KMS-11 (cell line): ENCODE measurements at regions not wholly inside any gene's neighbourhood (a gene's known extent, or its start where the extent isn't known, plus 50 kb on each side); places are given as distances from the start of the nearest gene placed in this dataset.
"Not testable (repeated sequence)": the region's sequence is repeated elsewhere in the genome, so short reads cannot be mapped to it uniquely, and the experiment has no call there.

Source experiments
- H2AFZ ChIP-seq: fragments of 200-600 bp; sonication (generic); 2 replicates; pipeline ENCODE4 v1.6.1; 2016; ENCODE audit warnings: antibody characterized with exemption, mixed run types, low read depth
- H3K27ac ChIP-seq: fragments of 200-600 bp; sonication (generic); 2 replicates; pipeline ENCODE4 v1.6.1; 2016; ENCODE audit warnings: mild to moderate bottlenecking, mixed run types
- H3K27me3 ChIP-seq: fragments of 200-600 bp; sonication (generic); 2 replicates; pipeline ENCODE4 v1.6.1; 2017; ENCODE audit warnings: mild to moderate bottlenecking, low read depth, mixed run types, moderate library complexity; ENCODE audit not compliant: insufficient read depth
- H3K36me3 ChIP-seq: fragments of 200-600 bp; sonication (generic); 2 replicates; pipeline ENCODE4 v1.6.1; 2017; ENCODE audit warnings: mild to moderate bottlenecking, mixed run types; ENCODE audit not compliant: insufficient read depth
- H3K4me1 ChIP-seq: fragments of 200-600 bp; sonication (generic); 2 replicates; pipeline ENCODE4 v1.6.1; 2016; ENCODE audit warnings: mild to moderate bottlenecking, low read depth, mixed run types; ENCODE audit not compliant: poor library complexity, severe bottlenecking
- H3K4me2 ChIP-seq: fragments of 200-600 bp; sonication (generic); 2 replicates; pipeline ENCODE4 v1.7.0; 2016; ENCODE audit warnings: mild to moderate bottlenecking, mixed run types
- H3K4me3 ChIP-seq: fragments of 200-600 bp; sonication (generic); IDR thresholded peaks from 2 replicates; pipeline ENCODE4 v1.6.1; 2017; ENCODE audit warnings: low read depth, low read length, mixed read lengths; ENCODE audit not compliant: insufficient read depth
- H3K79me2 ChIP-seq: fragments of 200-600 bp; sonication (generic); 2 replicates; pipeline ENCODE4 v1.6.1; 2016; ENCODE audit warnings: low read depth, mixed run types; ENCODE audit not compliant: insufficient read depth
- H3K9ac ChIP-seq: fragments of 200-600 bp; sonication (generic); 2 replicates; pipeline ENCODE4 v1.6.1; 2016; ENCODE audit warnings: mild to moderate bottlenecking, mixed run types
- H4K20me1 ChIP-seq: fragments of 200-600 bp; sonication (generic); 2 replicates; pipeline ENCODE4 v1.6.1; 2016; ENCODE audit warnings: mild to moderate bottlenecking, mixed run types; ENCODE audit not compliant: insufficient read depth
- CTCF ChIP-seq: fragments of 200-600 bp; sonication (generic); conservative IDR thresholded peaks from 2 replicates; pipeline ENCODE4 v1.6.1; 2017; ENCODE audit warnings: low read depth, mild to moderate bottlenecking, antibody characterized with exemption, low read length, moderate library complexity, mixed read lengths

GRCh38 chr13:40366119-40366518, 300.3 kb downstream of the FOXO1 start:
- Histone ChIP-seq H3K4me2 (no peak overlapping the region), H2AFZ (no peak overlapping the region), H3K27me3 (no peaks in the 10 kb centered on the region), H3K79me2 (no peaks in the 10 kb centered on the region), H3K4me1 (no peaks in the 10 kb centered on the region), H3K27ac (no peak overlapping the region), H3K4me3 (no peak overlapping the region), H3K36me3 (no peaks in the 10 kb centered on the region), H4K20me1 (no peaks in the 10 kb centered on the region), H3K9ac (no peak overlapping the region)
- no peak for TF ChIP-seq CTCF

GRCh38 chr13:40368127-40368891, 298.1 kb downstream of the FOXO1 start:
- H3K4me1 ChIP-seq: no peaks in the 10 kb centered on the region
- no peak overlapping the region for H2AFZ ChIP-seq
- no peaks in the 10 kb centered on the region for H3K27me3 ChIP-seq
- no peak overlapping the region for H3K27ac ChIP-seq
- no peak overlapping the region for H3K9ac ChIP-seq
- H3K4me3 ChIP-seq: no peak overlapping the region
- TF ChIP-seq CTCF: no peak
- no peaks in the 10 kb centered on the region for H4K20me1 ChIP-seq
- no peak overlapping the region for H3K4me2 ChIP-seq
- no peaks in the 10 kb centered on the region for H3K36me3 ChIP-seq
- H3K79me2 ChIP-seq: no peaks in the 10 kb centered on the region

GRCh38 chr13:40370661-40371060, 295.8 kb downstream of the FOXO1 start:
- Histone ChIP-seq H3K4me1 (no peaks in the 10 kb centered on the region), H3K4me3 (no peak overlapping the region), H3K9ac (no peak overlapping the region), H3K79me2 (no peaks in the 10 kb centered on the region), H3K27ac (no peak overlapping the region), H3K27me3 (no peaks in the 10 kb centered on the region), H2AFZ (no peak overlapping the region), H4K20me1 (no peaks in the 10 kb centered on the region), H3K4me2 (no peak overlapping the region), H3K36me3 (no peaks in the 10 kb centered on the region)
- no peak for TF ChIP-seq CTCF

GRCh38 chr13:40371531-40372125, 294.8 kb downstream of the FOXO1 start:
- Histone ChIP-seq H2AFZ (no peak overlapping the region), H3K4me3 (no peak overlapping the region), H3K36me3 (no peaks in the 10 kb centered on the region), H4K20me1 (no peaks in the 10 kb centered on the region), H3K4me1 (no peaks in the 10 kb centered on the region), H3K79me2 (no peaks in the 10 kb centered on the region), H3K27me3 (no peaks in the 10 kb centered on the region), H3K27ac (no peak overlapping the region), H3K9ac (no peak overlapping the region), H3K4me2 (no peak overlapping the region)
- no peak for TF ChIP-seq CTCF

- H3K4me3 ChIP-seq, H3K27me3 ChIP-seq, H3K4me2 ChIP-seq, H3K36me3 ChIP-seq, H4K20me1 ChIP-seq, H2AFZ ChIP-seq, H3K27ac ChIP-seq, H3K9ac ChIP-seq, H3K79me2 ChIP-seq, H3K4me1 ChIP-seq: not testable (repeated sequence)
Observed at GRCh38 chr13:40373608-40374007, 292.8 kb downstream of the FOXO1 start.
